ENCODE measurements at regions not wholly inside any gene's neighbourhood (a gene's known extent, or its start where the extent isn't known, plus 50 kb on each side); places are given as distances from the start of the nearest gene placed in this dataset.

DNA sequence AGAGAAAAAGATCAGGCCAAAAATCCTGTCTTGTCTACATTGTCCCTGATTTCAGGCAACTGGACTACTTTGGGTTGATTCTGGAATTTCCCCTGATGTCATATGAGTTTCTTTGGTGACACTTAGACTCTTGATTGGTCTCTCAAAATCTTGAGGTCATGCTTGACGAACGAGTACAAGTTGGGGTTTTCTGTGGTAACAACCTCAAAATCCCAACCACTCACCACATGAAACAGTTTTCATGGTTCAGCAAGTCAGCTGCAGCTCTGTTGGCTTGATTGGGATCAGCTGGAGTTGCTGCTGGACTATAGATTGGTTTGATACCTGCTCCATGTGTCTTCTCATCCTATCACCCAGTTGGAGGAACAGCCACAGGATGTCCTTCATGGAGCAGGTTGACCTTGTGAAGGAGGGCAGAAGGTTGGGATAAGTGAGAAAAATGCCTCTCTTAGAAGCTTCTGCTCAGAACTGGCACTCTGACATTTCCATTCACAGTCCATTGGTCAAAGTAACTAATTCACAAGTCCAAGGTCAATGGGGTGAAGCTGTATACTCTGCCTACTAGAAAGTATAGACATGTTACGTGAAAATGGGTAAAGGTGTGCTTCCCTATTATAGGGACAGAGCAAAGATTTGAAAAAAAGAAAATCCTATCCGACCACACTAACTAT is 284.5 kb downstream of the SH3GL2 start:
- H3K27ac ChIP-seq (ENCODE audit: low read length) = no peak overlapping the region
- no peak overlapping the region for H3K4me3 ChIP-seq (ENCODE audit: low read length)
- no peak overlapping the region for H3K4me2 ChIP-seq (ENCODE audit: low read depth, low read length)
- H3K36me3 ChIP-seq (replicated peaks; ENCODE audit: insufficient read depth, low read length) = no peaks in the 10 kb centered on the region
- no peaks in the 10 kb centered on the region for H3K9me3 ChIP-seq (replicated peaks; ENCODE audit: insufficient read depth, low read length)
- H3F3A ChIP-seq (ENCODE audit: insufficient read depth, low read length) = no peaks in the 10 kb centered on the region
- no peaks in the 10 kb centered on the region for H3K79me2 ChIP-seq (ENCODE audit: low read length)
- H4K20me1 ChIP-seq (ENCODE audit: insufficient read depth, low read length) = no peaks in the 10 kb centered on the region
- no peak overlapping the region for H2AFZ ChIP-seq (ENCODE audit: low read length)
- H3K9me2 ChIP-seq (replicated peaks; ENCODE audit: insufficient read depth, low read length) = no peaks in the 10 kb centered on the region
- TF ChIP-seq CTCF (IDR thresholded peaks at IDR 0.05; ENCODE audit: low read length) (no peak), EZH2 (optimal IDR thresholded peaks at IDR 0.05; ENCODE audit: low read depth, low read length) (no peak), EZH2phosphoT487 (IDR thresholded peaks at IDR 0.05; ENCODE audit: low read length) (no peak)
- H3K9ac ChIP-seq (ENCODE audit: low read length) = no peak overlapping the region
- no peak for DNase-seq
- H3K4me1 ChIP-seq (ENCODE audit: low read length) = no peaks in the 10 kb centered on the region
- H3K27me3 ChIP-seq (replicated peaks; ENCODE audit: insufficient read depth, low read length) = no peaks in the 10 kb centered on the region

DNA sequence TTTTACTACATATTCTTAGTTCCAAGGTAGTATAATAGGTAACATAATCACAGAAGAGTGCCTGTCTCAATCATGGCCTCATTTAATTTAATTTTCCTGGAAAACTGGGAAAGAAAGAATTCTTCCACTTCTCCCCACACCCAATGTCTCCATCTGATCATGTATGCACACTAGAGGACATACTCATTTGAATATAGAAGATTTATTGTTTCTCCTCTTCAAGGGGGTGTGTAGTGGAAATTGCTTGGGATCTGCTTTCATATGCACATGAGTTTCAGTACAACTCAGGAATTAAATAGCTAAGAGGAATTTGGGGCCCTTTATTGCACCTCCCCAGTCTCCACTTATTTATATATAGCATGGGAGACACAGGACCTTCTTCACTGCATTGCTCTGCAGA is 285.1 kb downstream of the SH3GL2 start:
- Histone ChIP-seq H3K4me1 (ENCODE audit: low read length) (no peaks in the 10 kb centered on the region), H3K9ac (ENCODE audit: low read length) (no peak overlapping the region), H3F3A (ENCODE audit: insufficient read depth, low read length) (no peaks in the 10 kb centered on the region), H3K4me2 (ENCODE audit: low read depth, low read length) (no peak overlapping the region), H3K79me2 (ENCODE audit: low read length) (no peaks in the 10 kb centered on the region), H3K4me3 (ENCODE audit: low read length) (no peak overlapping the region), H3K9me3 (replicated peaks; ENCODE audit: insufficient read depth, low read length) (no peaks in the 10 kb centered on the region), H3K36me3 (replicated peaks; ENCODE audit: insufficient read depth, low read length) (no peaks in the 10 kb centered on the region), H3K9me2 (replicated peaks; ENCODE audit: insufficient read depth, low read length) (no peaks in the 10 kb centered on the region), H4K20me1 (ENCODE audit: insufficient read depth, low read length) (no peaks in the 10 kb centered on the region), H3K27ac (ENCODE audit: low read length) (no peak overlapping the region), H3K27me3 (replicated peaks; ENCODE audit: insufficient read depth, low read length) (no peaks in the 10 kb centered on the region), H2AFZ (ENCODE audit: low read length) (no peak overlapping the region)
- no peak for TF ChIP-seq EZH2phosphoT487 (IDR thresholded peaks at IDR 0.05; ENCODE audit: low read length)
- no peak for TF ChIP-seq CTCF (IDR thresholded peaks at IDR 0.05; ENCODE audit: low read length)
- TF ChIP-seq EZH2 (optimal IDR thresholded peaks at IDR 0.05; ENCODE audit: low read depth, low read length) = no peak
- DNase-seq = no peak

- no peak overlapping the region for H3K9ac ChIP-seq (ENCODE audit: low read length)
- no peak for TF ChIP-seq EZH2 (optimal IDR thresholded peaks at IDR 0.05; ENCODE audit: low read depth, low read length)
- TF ChIP-seq CTCF (IDR thresholded peaks at IDR 0.05; ENCODE audit: low read length) = no peak
- TF ChIP-seq EZH2phosphoT487 (IDR thresholded peaks at IDR 0.05; ENCODE audit: low read length) = no peak
- no peak overlapping the region for H3K27ac ChIP-seq (ENCODE audit: low read length)
- H3K4me1 ChIP-seq (ENCODE audit: low read length) = no peaks in the 10 kb centered on the region
- no peaks in the 10 kb centered on the region for H3K36me3 ChIP-seq (replicated peaks; ENCODE audit: insufficient read depth, low read length)
- no peaks in the 10 kb centered on the region for H4K20me1 ChIP-seq (ENCODE audit: insufficient read depth, low read length)
- no peaks in the 10 kb centered on the region for H3K9me3 ChIP-seq (replicated peaks; ENCODE audit: insufficient read depth, low read length)
- no peak overlapping the region for H3K4me3 ChIP-seq (ENCODE audit: low read length)
- no peak overlapping the region for H3K4me2 ChIP-seq (ENCODE audit: low read depth, low read length)
- no peaks in the 10 kb centered on the region for H3K79me2 ChIP-seq (ENCODE audit: low read length)
- H3F3A ChIP-seq (ENCODE audit: insufficient read depth, low read length) = no peaks in the 10 kb centered on the region
- no peaks in the 10 kb centered on the region for H3K9me2 ChIP-seq (replicated peaks; ENCODE audit: insufficient read depth, low read length)
- no peak for DNase-seq
- H3K27me3 ChIP-seq (replicated peaks; ENCODE audit: insufficient read depth, low read length) = no peaks in the 10 kb centered on the region
- no peak overlapping the region for H2AFZ ChIP-seq (ENCODE audit: low read length)
Measured at GRCh38 chr9:17864951-17865350, 286.1 kb downstream of the SH3GL2 start.

Data from MM.1S (cell line).